ENCODE measurements at regions not wholly inside any gene's neighbourhood (a gene's known extent, or its start where the extent isn't known, plus 50 kb on each side); places are given as distances from the start of the nearest gene placed in this dataset.

DNA sequence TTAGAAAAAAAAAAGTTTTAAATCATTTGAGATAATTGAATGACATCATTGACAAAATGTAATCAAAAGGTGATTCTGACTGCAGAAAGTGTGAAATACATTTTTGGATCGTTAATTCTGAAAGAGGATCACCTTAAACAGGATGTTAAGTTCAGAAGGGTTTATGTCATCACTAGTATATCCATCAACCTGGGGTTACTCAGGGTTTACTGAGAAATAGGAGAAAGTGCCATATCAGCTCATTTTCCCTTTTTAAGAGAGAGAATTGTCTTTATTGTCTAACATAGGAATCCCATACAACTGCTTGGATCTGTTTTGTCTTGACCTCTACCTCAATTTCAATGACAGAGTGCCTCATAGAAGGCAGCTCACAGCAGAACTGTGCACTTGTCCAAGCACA, 466.1 kb upstream of the LINC00305 start:
- TF ChIP-seq, protein P1, sequence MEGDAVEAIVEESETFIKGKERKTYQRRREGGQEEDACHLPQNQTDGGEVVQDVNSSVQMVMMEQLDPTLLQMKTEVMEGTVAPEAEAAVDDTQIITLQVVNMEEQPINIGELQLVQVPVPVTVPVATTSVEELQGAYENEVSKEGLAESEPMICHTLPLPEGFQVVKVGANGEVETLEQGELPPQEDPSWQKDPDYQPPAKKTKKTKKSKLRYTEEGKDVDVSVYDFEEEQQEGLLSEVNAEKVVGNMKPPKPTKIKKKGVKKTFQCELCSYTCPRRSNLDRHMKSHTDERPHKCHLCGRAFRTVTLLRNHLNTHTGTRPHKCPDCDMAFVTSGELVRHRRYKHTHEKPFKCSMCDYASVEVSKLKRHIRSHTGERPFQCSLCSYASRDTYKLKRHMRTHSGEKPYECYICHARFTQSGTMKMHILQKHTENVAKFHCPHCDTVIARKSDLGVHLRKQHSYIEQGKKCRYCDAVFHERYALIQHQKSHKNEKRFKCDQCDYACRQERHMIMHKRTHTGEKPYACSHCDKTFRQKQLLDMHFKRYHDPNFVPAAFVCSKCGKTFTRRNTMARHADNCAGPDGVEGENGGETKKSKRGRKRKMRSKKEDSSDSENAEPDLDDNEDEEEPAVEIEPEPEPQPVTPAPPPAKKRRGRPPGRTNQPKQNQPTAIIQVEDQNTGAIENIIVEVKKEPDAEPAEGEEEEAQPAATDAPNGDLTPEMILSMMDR (IDR thresholded peaks at IDR 0.05; ENCODE audit: low read length) = no peak
- TF ChIP-seq EZH2 (optimal IDR thresholded peaks at IDR 0.05; ENCODE audit: low read depth, low read length) = no peak
- TF ChIP-seq EZH2phosphoT487 (IDR thresholded peaks at IDR 0.05; ENCODE audit: low read length) = no peak

Measured in MM.1S (cell line).